Left renal pelvis (tissue), 4 donors: ENCODE measurements at regions not wholly inside any gene's neighbourhood (a gene's known extent, or its start where the extent isn't known, plus 50 kb on each side); places are given as distances from the start of the nearest gene placed in this dataset.
A peak's percentile ranks its signal among the peaks of the same experiment; 100 is the strongest.
"Not testable (repeated sequence)": the region's sequence is repeated elsewhere in the genome, so short reads cannot be mapped to it uniquely, and the experiment has no call there.

ENCODE experiments used
- DNase-seq, 4 donors: peaks; one replicate each; pipeline ENCODE4 v3.0.0-alpha.2; 2013; ENCODE audit warnings: low read depth in 4 of 4, low spot score in 3 of 4

DNA sequence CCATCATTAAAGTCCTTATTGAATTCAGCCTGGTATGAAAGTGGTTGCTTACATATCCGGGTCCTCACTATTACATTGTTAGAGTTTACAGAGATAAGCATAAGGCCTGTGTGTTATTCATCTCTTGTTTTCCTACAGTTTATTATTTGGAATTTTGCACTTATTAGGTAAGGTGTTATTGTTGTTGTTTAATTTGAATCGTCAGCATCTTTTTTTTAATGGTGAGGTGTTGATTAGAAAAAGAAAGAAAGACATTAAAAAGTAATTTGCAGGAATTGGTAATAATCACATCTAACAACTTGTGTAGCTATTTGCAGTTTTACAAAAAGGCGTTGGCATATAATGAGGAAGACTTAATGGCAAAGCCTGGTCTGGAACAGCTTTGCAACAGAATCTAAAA is 158.6 kb downstream of the SAMD5 start:
- DNase-seq = no peak

GRCh38 chr6:147674099-147674498 is 165.6 kb downstream of the SAMD5 start:
- DNase-seq = no peak

DNA sequence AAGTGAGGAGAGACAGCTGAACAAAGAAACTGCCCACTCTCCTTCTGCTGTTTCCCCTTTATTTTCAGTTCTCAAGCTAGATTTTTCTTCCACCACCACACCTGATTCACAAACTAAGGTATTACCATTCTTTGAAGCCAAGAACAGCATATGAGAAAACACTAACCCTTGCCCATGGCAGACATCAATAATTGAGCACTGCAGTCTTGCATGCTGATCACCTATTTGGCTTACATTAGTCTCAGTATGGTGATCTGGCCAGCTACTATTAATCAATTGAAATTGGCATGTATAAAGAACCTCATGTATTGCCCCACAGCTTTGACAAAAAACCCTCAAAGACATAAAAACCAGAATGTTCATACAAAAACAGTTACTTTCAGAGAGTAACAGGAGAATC is 166.3 kb downstream of the SAMD5 start:
- DNase-seq = no peak

DNA sequence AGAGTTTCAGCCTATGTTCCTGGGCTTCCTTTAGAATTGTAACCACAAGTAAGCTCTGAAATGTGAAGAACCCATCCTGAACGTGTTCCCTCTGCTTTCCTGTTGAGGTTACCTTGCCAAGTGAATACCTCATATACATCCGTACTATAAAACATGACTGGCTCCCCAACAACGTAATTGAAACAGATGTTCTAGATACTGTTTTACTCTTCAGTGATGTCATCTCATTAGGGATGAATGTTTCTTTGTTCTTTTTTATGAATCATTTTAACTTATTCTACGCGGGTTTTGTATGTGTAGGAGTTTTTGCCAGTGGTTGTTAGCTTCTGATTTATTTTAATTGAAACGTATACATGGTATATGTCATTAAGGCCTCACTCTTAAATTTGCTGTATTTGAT is 166.8 kb downstream of the SAMD5 start:
- no peak for DNase-seq

GRCh38 chr6:147676495-147677199 is 168.2 kb downstream of the SAMD5 start:
- DNase-seq = no peak

- no peak for DNase-seq
Observed at GRCh38 chr6:147677647-147678046, 169.2 kb downstream of the SAMD5 start.

DNA sequence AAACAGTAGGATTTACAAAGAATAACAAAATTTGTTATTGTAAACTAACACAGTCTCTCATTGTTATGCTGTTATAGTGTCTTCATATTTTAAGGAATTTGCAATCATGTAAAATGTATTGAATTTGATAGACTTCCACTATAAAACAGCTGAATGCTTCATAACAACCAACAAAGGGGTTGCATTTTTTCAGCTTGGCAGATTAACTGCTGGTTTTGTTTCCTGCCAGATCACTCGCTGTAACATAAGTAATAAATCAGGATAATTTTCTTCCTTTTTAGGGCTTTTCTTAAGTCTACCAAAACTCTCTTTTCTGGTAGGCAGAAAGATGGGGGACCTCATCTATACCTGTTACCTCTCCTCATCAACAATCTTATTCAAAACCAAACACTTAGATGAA is 169.8 kb downstream of the SAMD5 start:
- DNase-seq = peak in 1 of 4 donors; percentile 15

DNA sequence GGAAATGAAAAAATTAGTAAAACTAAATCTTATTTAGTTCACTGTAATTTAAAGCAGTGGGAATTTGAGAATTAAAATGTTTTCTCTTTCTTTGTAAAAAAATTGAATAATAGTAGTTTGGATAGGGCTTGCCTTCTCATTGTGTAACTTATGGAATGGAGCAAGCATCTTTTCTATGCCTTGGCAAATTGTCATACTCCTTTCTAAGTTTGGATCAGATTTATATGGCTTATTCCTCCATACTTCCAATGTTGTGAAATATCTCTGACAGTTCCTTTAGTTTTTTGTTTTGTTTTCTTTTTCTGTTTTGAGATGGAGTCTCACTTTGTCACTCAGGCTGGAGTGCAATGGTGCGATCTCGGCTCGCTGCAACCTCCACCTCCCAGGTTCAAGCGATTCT is 176.4 kb downstream of the SAMD5 start:
- no peak for DNase-seq

DNA sequence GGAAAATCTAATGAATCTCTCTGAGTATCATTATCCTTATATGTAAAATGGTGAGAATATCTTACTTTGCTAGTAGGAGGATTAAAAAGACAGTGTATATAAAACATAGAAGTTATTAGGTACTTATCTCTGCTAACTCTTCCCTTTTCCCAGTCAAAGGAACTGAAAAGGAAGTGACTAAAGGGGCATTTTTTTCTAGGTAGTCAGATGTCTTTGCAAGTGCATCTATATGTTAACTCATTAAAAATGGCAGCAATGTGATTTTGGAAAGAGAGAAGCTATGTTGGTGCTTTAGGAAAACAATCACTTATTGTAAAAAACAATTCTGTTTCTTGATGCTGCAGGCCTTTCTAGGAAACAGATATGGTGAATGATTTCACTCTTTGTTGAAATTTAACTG is 180.9 kb downstream of the SAMD5 start:
- no peak for DNase-seq

DNA sequence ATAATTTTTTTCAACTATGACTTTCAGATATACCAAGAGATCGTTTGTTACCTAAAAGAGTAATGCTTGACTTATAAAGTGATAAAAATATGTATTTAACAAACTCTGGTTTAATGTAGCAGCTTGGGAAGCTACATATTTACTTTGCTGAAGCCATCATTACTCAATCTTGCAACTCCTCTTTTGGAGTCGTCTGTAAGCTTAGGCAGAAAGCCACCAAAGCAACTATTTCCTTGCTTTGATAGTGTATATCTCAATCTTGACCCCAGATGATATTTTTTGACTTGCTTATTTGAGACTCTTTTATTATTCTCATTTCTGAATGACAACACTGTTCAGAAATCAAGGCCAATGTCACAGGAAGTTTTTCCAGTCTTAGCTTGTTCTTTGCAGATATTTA is 183.0 kb downstream of the SAMD5 start:
- DNase-seq = no peak

GRCh38 chr6:147693181-147693580 is 184.7 kb downstream of the SAMD5 start:
- DNase-seq = no peak

GRCh38 chr6:147694556-147694955 is 186.1 kb downstream of the SAMD5 start:
- DNase-seq = not testable (repeated sequence)

GRCh38 chr6:147695819-147696218 is 187.3 kb downstream of the SAMD5 start:
- DNase-seq = no peak

- no peak for DNase-seq
Observed at GRCh38 chr6:147699140-147699539, 190.7 kb downstream of the SAMD5 start.

GRCh38 chr6:147699637-147700036 is 191.1 kb downstream of the SAMD5 start:
- no peak for DNase-seq

DNA sequence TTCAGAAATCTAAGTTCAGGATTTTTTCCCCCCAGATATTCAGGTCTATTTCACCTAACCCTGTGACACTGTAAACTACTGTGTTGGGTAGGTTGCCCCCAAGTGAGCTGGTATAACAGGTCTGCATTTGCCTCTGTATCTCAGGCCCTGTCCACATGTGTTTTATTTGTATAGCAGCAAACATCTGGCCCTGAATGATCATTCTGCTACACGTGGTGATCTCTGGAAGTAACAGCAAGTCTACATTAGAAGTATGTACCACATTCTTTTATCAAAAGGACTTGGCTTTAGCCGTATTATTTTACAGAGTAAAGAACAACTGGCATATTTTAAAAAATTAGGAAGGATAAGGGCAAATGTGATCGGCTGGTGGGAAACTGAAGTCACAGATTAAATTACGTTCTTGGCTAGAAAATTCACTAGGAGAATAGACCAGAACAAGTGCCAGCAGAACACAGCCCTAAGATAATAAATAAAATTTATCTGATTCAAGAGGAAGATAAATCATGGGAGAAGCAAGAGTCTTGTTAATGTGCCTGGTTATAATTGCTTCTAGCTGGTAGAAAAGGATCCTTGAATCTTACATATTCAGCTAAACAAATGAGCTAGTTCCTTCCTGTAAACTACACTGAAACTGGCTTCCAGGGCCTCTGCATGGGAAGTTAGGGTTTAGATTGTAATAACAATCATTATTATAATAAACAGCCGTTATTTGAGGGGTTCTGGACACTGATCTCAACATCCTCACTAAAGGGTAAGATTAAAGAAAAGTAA is 192.1 kb downstream of the SAMD5 start:
- no peak for DNase-seq

DNA sequence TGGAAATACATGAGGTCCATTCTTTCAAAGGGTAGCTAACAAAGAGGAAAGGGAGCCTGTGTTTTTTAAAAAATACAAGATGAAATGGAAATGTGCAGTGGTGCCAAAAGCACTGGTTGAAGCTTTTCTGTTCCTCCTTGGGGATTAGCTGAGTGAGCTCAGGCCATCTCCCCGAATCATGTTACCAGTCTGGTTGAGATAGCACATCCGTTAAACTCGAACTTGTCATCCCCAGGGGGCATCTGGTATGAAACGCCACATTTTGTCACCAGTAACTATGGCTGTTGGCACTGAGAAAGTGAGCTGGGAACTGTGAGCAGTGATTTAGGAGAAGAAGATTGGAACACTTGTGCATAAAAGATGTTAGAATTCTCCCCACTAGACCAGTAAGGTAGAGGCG is 196.2 kb downstream of the SAMD5 start:
- DNase-seq = no peak

- DNase-seq = no peak
Observed at GRCh38 chr6:147707524-147707923, 199.0 kb downstream of the SAMD5 start.

GRCh38 chr6:147708170-147708569 is 199.7 kb downstream of the SAMD5 start:
- no peak for DNase-seq

GRCh38 chr6:147709396-147710272 is 201.1 kb downstream of the SAMD5 start:
- no peak for DNase-seq

DNA sequence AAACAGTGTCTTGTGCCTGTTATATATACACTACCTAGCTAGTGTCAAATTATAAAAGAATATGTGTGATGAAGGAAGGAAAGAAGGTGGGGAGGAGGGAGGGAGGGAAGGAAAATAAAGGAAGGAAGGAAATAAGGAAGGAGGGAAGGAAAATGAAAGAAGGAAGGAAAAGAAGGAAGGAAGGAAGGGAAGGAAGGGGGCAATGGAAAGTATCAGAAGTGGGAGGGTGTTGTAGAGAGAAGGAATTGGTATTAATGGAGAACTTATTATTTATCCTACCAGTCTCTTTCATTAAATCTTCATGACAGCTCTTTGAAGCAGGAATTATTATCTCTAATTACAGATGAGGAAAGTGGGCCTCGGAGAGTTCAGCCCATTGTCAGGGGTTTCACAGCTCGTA is 202.4 kb downstream of the SAMD5 start:
- no peak for DNase-seq
